Astrocyte (in vitro differentiated cells and primary cell): ENCODE measurements at regions not wholly inside any gene's neighbourhood (a gene's known extent, or its start where the extent isn't known, plus 50 kb on each side); places are given as distances from the start of the nearest gene placed in this dataset.

Experiments used
- DNase-seq: peaks from one replicate; pipeline ENCODE4 v3.0.0-alpha.2; 2010; ENCODE audit warnings: low read depth
- FAIRE-seq: peaks from 2 replicates; lab custom pipeline; 2011; peaks lifted over from hg19 to GRCh38; lab: Jason Lieb, UNC
- H2AFZ ChIP-seq: 2 replicates; pipeline ENCODE4 v1.6.0; 2012; ENCODE audit warnings: low read depth, low read length, inconsistent platforms
- H3K27ac ChIP-seq: 2 replicates; pipeline ENCODE4 v1.5.1; 2011; ENCODE audit warnings: low read depth, low read length, inconsistent platforms
- H3K27me3 ChIP-seq: 2 replicates; pipeline ENCODE4 v1.6.0; 2011; ENCODE audit warnings: low read length, inconsistent platforms; ENCODE audit not compliant: insufficient read depth
- H3K36me3 ChIP-seq: 2 replicates; pipeline ENCODE4 v1.5.1; 2011; ENCODE audit warnings: low read length, inconsistent platforms; ENCODE audit not compliant: insufficient read depth
- H3K4me1 ChIP-seq: 2 replicates; pipeline ENCODE4 v1.5.1; 2011; ENCODE audit warnings: low read length, inconsistent platforms; ENCODE audit not compliant: insufficient read depth
- H3K4me2 ChIP-seq: 2 replicates; pipeline ENCODE4 v1.6.0; 2012; ENCODE audit warnings: low read length, inconsistent platforms
- H3K4me3 ChIP-seq: 2 replicates; pipeline ENCODE4 v1.5.1; 2011; ENCODE audit warnings: low read depth, mild to moderate bottlenecking, low read length, inconsistent platforms; ENCODE audit not compliant: insufficient read depth
- H3K79me2 ChIP-seq: 2 replicates; pipeline ENCODE4 v1.6.0; 2012; ENCODE audit warnings: mild to moderate bottlenecking, low read length, inconsistent platforms; ENCODE audit not compliant: insufficient read depth
- H3K9ac ChIP-seq: 2 replicates; pipeline ENCODE4 v1.6.0; 2012; ENCODE audit warnings: mild to moderate bottlenecking, low read length, inconsistent platforms
- H3K9me3 ChIP-seq: 2 replicates; pipeline ENCODE4 v1.5.1; 2012; ENCODE audit warnings: low read depth, mild to moderate bottlenecking, low read length, inconsistent platforms; ENCODE audit not compliant: insufficient read depth
- H4K20me1 ChIP-seq: 2 replicates; pipeline ENCODE4 v1.6.0; 2012; ENCODE audit warnings: low read length, inconsistent platforms; ENCODE audit not compliant: insufficient read depth
- H3K27ac Mint-ChIP-seq: one replicate; pipeline ENCODE4 v1.8.0; 2021; ENCODE audit warnings: mild to moderate bottlenecking, mixed read lengths; ENCODE audit not compliant: unreplicated experiment
- H3K27me3 Mint-ChIP-seq: one replicate; pipeline ENCODE4 v1.8.0; 2021; ENCODE audit warnings: low read depth, mixed read lengths; ENCODE audit not compliant: unreplicated experiment
- H3K36me3 Mint-ChIP-seq: one replicate; pipeline ENCODE4 v1.8.0; 2021; ENCODE audit warnings: low read depth, mixed read lengths; ENCODE audit not compliant: unreplicated experiment
- H3K4me1 Mint-ChIP-seq: one replicate; pipeline ENCODE4 v1.8.0; 2021; ENCODE audit warnings: low read depth, mixed read lengths; ENCODE audit not compliant: unreplicated experiment
- H3K4me3 Mint-ChIP-seq: one replicate; pipeline ENCODE4 v1.8.0; 2021; ENCODE audit warnings: mild to moderate bottlenecking, moderate library complexity, mixed read lengths; ENCODE audit not compliant: unreplicated experiment
- H3K9me3 Mint-ChIP-seq: one replicate; pipeline ENCODE4 v1.8.0; 2021; ENCODE audit warnings: mild to moderate bottlenecking, mixed read lengths; ENCODE audit not compliant: unreplicated experiment
- EZH2 ChIP-seq: IDR thresholded peaks from 2 replicates; pipeline ENCODE4 v1.6.1; 2012; ENCODE audit warnings: mild to moderate bottlenecking, low read length, inconsistent platforms; ENCODE audit not compliant: insufficient read depth
- TF ChIP-seq, protein P1 (sequence below): IDR thresholded peaks from 2 replicates; pipeline ENCODE4 v1.5.1; 2011; ENCODE audit warnings: low read depth, mild to moderate bottlenecking, inconsistent platforms, low read length, moderate library complexity; ENCODE audit not compliant: insufficient read depth

DNA sequence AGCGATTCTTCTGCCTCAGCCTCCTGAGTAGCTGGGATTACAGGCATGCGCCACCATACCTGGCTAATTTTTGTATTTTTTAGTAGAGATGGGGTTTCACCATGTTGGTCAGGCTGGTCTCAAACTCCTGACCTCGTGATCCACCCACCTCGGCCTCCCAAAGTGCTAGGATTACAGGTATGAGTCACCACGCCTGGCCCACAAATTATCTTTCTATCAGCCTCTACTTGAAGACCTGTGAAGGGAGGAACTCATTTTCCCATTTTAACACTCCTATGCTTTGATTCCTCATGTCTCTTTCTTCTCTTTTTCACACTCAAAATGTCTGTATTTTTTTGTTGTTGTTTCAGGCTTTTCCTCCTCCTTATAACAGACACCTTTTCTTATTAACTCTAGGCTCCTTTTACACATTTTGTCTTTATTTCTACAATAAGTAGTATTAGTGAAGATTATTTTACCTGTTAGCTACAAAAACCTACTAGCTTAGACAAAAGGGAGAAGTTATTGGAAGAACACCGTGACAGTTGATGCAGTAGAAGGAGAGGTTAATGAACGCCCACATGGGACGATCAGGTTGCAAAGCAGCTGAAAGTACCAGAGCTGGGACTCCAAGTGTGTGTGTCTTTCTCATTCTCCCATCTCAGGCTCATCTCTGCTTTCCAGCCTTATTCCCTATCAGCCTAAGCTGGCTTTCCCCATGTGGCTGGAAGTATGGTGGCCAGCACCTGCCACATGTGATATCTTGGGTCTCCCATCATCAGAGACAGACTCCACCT lies 97.6 kb upstream of the AGAP1 start:
- H3K36me3 Mint-ChIP-seq, result no peaks in the 10 kb centered on the region
- Histone ChIP-seq H3K36me3 (no peaks in the 10 kb centered on the region), H4K20me1 (no peaks in the 10 kb centered on the region), H3K4me1 (peaks cover 7% of the 10 kb centered on the region), H2AFZ (no peak overlapping the region), H3K79me2 (no peaks in the 10 kb centered on the region), H3K9ac (no peak overlapping the region), H3K4me2 (no peak overlapping the region), H3K9me3 (no peaks in the 10 kb centered on the region), H3K27me3 (no peaks in the 10 kb centered on the region), H3K27ac (no peak overlapping the region), H3K4me3 (no peak overlapping the region)
- FAIRE-seq, result no peak
- TF ChIP-seq EZH2, result no peak
- TF ChIP-seq, protein P1, sequence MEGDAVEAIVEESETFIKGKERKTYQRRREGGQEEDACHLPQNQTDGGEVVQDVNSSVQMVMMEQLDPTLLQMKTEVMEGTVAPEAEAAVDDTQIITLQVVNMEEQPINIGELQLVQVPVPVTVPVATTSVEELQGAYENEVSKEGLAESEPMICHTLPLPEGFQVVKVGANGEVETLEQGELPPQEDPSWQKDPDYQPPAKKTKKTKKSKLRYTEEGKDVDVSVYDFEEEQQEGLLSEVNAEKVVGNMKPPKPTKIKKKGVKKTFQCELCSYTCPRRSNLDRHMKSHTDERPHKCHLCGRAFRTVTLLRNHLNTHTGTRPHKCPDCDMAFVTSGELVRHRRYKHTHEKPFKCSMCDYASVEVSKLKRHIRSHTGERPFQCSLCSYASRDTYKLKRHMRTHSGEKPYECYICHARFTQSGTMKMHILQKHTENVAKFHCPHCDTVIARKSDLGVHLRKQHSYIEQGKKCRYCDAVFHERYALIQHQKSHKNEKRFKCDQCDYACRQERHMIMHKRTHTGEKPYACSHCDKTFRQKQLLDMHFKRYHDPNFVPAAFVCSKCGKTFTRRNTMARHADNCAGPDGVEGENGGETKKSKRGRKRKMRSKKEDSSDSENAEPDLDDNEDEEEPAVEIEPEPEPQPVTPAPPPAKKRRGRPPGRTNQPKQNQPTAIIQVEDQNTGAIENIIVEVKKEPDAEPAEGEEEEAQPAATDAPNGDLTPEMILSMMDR, result no peak
- DNase-seq, result no peak
- peaks cover 16% of the 10 kb centered on the region for H3K4me1 Mint-ChIP-seq
- peaks cover 7% of the 10 kb centered on the region for H3K9me3 Mint-ChIP-seq
- no peak overlapping the region for H3K4me3 Mint-ChIP-seq
- no peak overlapping the region for H3K27ac Mint-ChIP-seq
- peaks cover 2% of the 10 kb centered on the region for H3K27me3 Mint-ChIP-seq

DNA sequence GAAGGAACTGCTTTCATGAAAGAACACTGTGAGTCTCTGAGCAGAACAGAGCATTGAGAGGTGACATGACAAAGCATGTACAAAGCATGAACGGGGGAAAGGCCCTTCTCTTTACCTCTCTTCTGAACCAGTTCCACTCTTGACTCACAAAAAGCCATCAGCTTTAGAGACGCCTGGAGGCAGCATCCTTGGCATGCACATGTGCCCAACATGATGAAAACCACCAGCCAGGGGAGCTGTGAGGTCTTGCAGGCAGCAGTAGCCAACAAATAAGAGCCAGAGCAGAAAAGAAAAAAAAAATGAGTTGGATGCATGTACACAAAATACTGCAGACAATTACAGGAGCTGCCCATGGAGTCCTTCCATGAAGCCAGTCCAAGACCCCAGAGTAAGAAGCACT lies 95.5 kb upstream of the AGAP1 start:
- H3K4me1 Mint-ChIP-seq, result peaks cover 19% of the 10 kb centered on the region
- peaks cover 7% of the 10 kb centered on the region for H3K9me3 Mint-ChIP-seq
- Histone ChIP-seq H2AFZ (no peak overlapping the region), H3K27me3 (peaks cover 7% of the 10 kb centered on the region), H3K4me2 (no peak overlapping the region), H3K79me2 (no peaks in the 10 kb centered on the region), H3K9ac (no peak overlapping the region), H3K4me3 (no peak overlapping the region), H4K20me1 (no peaks in the 10 kb centered on the region), H3K4me1 (peaks cover 7% of the 10 kb centered on the region), H3K9me3 (no peaks in the 10 kb centered on the region), H3K27ac (no peak overlapping the region), H3K36me3 (no peaks in the 10 kb centered on the region)
- FAIRE-seq (no peak), DNase-seq (no peak)
- H3K4me3 Mint-ChIP-seq, result no peak overlapping the region
- TF ChIP-seq, protein P1, result no peak
- no peak for TF ChIP-seq EZH2
- H3K27me3 Mint-ChIP-seq, result peaks cover 2% of the 10 kb centered on the region
- H3K27ac Mint-ChIP-seq, result no peak overlapping the region
- no peaks in the 10 kb centered on the region for H3K36me3 Mint-ChIP-seq

DNA sequence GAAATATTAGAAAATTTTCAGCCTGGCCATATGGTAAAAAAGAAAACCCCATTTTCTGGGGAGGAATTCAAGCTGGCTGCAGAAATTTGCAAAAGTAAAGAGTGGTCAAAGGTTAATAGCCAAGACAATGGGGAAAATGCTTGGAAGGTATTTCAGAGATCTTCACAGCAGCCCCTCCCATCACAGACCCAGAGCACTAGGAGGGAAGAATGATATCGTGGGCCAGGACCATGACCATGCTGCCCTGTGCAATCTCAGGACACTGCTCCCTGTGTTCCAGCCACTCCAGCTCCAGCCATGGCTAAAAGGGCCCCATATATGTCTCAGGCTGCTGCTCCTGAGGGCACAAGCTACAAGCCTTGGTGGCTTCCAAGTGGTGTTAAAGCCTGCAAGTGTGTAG lies 93.9 kb upstream of the AGAP1 start:
- FAIRE-seq (no peak), DNase-seq (no peak)
- no peaks in the 10 kb centered on the region for H3K4me1 ChIP-seq
- H4K20me1 ChIP-seq, result no peaks in the 10 kb centered on the region
- no peak overlapping the region for H3K9ac ChIP-seq
- no peak for TF ChIP-seq EZH2
- TF ChIP-seq, protein P1, result no peak
- H3K27me3 ChIP-seq, result peaks cover 7% of the 10 kb centered on the region
- H3K27ac ChIP-seq, result no peak overlapping the region
- no peaks in the 10 kb centered on the region for H3K36me3 ChIP-seq
- no peak overlapping the region for H3K4me2 ChIP-seq
- H3K27ac Mint-ChIP-seq, result no peak overlapping the region
- no peaks in the 10 kb centered on the region for H3K36me3 Mint-ChIP-seq
- no peak overlapping the region for H3K4me3 ChIP-seq
- H3K4me3 Mint-ChIP-seq, result no peak overlapping the region
- H3K9me3 ChIP-seq, result no peaks in the 10 kb centered on the region
- H3K79me2 ChIP-seq, result no peaks in the 10 kb centered on the region
- peaks cover 2% of the 10 kb centered on the region for H3K27me3 Mint-ChIP-seq
- H3K4me1 Mint-ChIP-seq, result peaks cover 9% of the 10 kb centered on the region
- peaks cover 3% of the 10 kb centered on the region for H3K9me3 Mint-ChIP-seq
- no peak overlapping the region for H2AFZ ChIP-seq
